OCI-LY7 (cell line): ENCODE measurements at regions not wholly inside any gene's neighbourhood (a gene's known extent, or its start where the extent isn't known, plus 50 kb on each side); places are given as distances from the start of the nearest gene placed in this dataset.

Experiments
- BruUV-seq: library from RNA; stranded (reverse); fragments of 400-500 nt; replicated peaks from 2 replicates; lab custom pipeline; 2021; lab: Mats Ljungman, UMichigan
- CTCF ChIA-PET: fragments of 300-600 bp; sonication (Branson Sonifier 250); formaldehyde crosslinking; loops from one replicate; lab custom pipeline; 2022; ENCODE audit warnings: antibody characterized with exemption; ENCODE audit not compliant: unreplicated experiment; lab: Charles Lee
- POLR2A ChIA-PET: fragments of 300-600 bp; sonication (Branson Sonifier 250); formaldehyde crosslinking; loops from one replicate; lab custom pipeline; 2022; ENCODE audit warnings: antibody characterized with exemption; lab: Charles Lee
- DNase-seq: peaks from one replicate; pipeline ENCODE4 v3.0.0-alpha.2; 2015; ENCODE audit warnings: low spot score
- H2AFZ ChIP-seq: fragments of 200-600 bp; sonication (generic), shearing (Covaris generic); 2 replicates; pipeline ENCODE4 v1.6.1; 2014; ENCODE audit warnings: mild to moderate bottlenecking, antibody characterized with exemption, low read length, moderate library complexity
- H3K27ac ChIP-seq: fragments of 200-600 bp; sonication (generic); 2 replicates; pipeline ENCODE4 v1.5.1; 2014; ENCODE audit warnings: mixed run types, low read depth, mild to moderate bottlenecking, moderate library complexity, low read length, inconsistent platforms; ENCODE audit not compliant: poor library complexity, severe bottlenecking
- H3K36me3 ChIP-seq: fragments of 200-600 bp; sonication (generic); 2 replicates; pipeline ENCODE4 v1.6.1; 2014; ENCODE audit warnings: mild to moderate bottlenecking, antibody characterized with exemption, low read length, moderate library complexity, mixed read lengths; ENCODE audit not compliant: insufficient read depth
- H3K4me1 ChIP-seq: fragments of 200-600 bp; sonication (generic); 2 replicates; pipeline ENCODE4 v1.5.1; 2014; ENCODE audit warnings: mild to moderate bottlenecking, low read length; ENCODE audit not compliant: insufficient read depth, poor library complexity, severe bottlenecking
- H3K4me2 ChIP-seq: fragments of 200-600 bp; sonication (generic); 2 replicates; pipeline ENCODE4 v1.6.1; 2014; ENCODE audit warnings: mild to moderate bottlenecking, low read length
- H3K4me3 ChIP-seq: fragments of 200-600 bp; sonication (generic); 2 replicates; pipeline ENCODE4 v1.5.1; 2014; ENCODE audit warnings: mild to moderate bottlenecking, low read depth, low read length; ENCODE audit not compliant: poor library complexity, severe bottlenecking
- H3K79me2 ChIP-seq: fragments of 200-600 bp; sonication (generic); 2 replicates; pipeline ENCODE4 v1.6.1; 2016; ENCODE audit warnings: low read depth, mild to moderate bottlenecking, low read length, moderate library complexity, mixed read lengths; ENCODE audit not compliant: insufficient read depth
- H3K9me2 ChIP-seq: fragments of 200-600 bp; sonication (generic); 2 replicates; pipeline ENCODE4 v1.6.1; 2016; ENCODE audit warnings: mild to moderate bottlenecking, low read length, mixed read lengths; ENCODE audit not compliant: insufficient read depth
- H3K9me3 ChIP-seq: fragments of 200-600 bp; sonication (generic); 2 replicates; pipeline ENCODE4 v1.6.1; 2014; ENCODE audit warnings: mild to moderate bottlenecking, mixed run types, low read length, mixed read lengths
- H4K20me1 ChIP-seq: fragments of 200-600 bp; sonication (generic); 2 replicates; pipeline ENCODE4 v1.6.1; 2014; ENCODE audit warnings: mild to moderate bottlenecking, antibody characterized with exemption, low read length, moderate library complexity, mixed read lengths; ENCODE audit not compliant: insufficient read depth
- CTCF ChIP-seq: fragments of 200-600 bp; sonication (generic); conservative IDR thresholded peaks from 2 replicates; pipeline ENCODE4 v1.5.1; 2014; ENCODE audit warnings: mild to moderate bottlenecking, antibody characterized with exemption, low read length, moderate library complexity, mixed read lengths
- EZH2phosphoT487 ChIP-seq: fragments of 200-600 bp; sonication (generic); IDR thresholded peaks from 2 replicates; pipeline ENCODE4 v1.6.1; 2018; ENCODE audit warnings: low read depth, borderline replicate concordance, mild to moderate bottlenecking, mixed run types, antibody characterized with exemption, low read length, moderate library complexity, mixed read lengths
- intact Hi-C: fragments of 100-400 bp; cut with micrococcal nuclease; formaldehyde crosslinking; loops from one replicate; pipeline ENCODE4 v1.10.0; 2022; ENCODE audit not compliant: unreplicated experiment

- ChIA-PET CTCF (no interaction called here), POLR2A (no interaction called here)
- Histone ChIP-seq H3K4me2 (no peak overlapping the region), H3K27ac (no peak overlapping the region), H3K4me1 (no peaks in the 10 kb centered on the region), H3K36me3 (no peaks in the 10 kb centered on the region), H3K9me2 (no peaks in the 10 kb centered on the region), H4K20me1 (no peaks in the 10 kb centered on the region), H2AFZ (no peak overlapping the region), H3K79me2 (no peaks in the 10 kb centered on the region), H3K9me3 (no peaks in the 10 kb centered on the region), H3K4me3 (no peak overlapping the region)
- no peak for DNase-seq
- no TSS peak for BruUV-seq
- TF ChIP-seq EZH2phosphoT487 (no peak), CTCF (no peak)
- intact Hi-C loops, result no loop called here
Measured at GRCh38 chr2:168401048-168401556, 55.0 kb upstream of the CERS6 start.

- no peaks in the 10 kb centered on the region for H3K36me3 ChIP-seq
- H2AFZ ChIP-seq, result no peak overlapping the region
- no peak overlapping the region for H3K4me3 ChIP-seq
- H3K9me3 ChIP-seq, result no peaks in the 10 kb centered on the region
- H4K20me1 ChIP-seq, result no peaks in the 10 kb centered on the region
- no peaks in the 10 kb centered on the region for H3K79me2 ChIP-seq
- TF ChIP-seq EZH2phosphoT487 (no peak), CTCF (no peak)
- no peak overlapping the region for H3K27ac ChIP-seq
- no TSS peak for BruUV-seq
- H3K9me2 ChIP-seq, result no peaks in the 10 kb centered on the region
- H3K4me1 ChIP-seq, result no peaks in the 10 kb centered on the region
- ChIA-PET CTCF (no interaction called here), POLR2A (no interaction called here)
- no peak overlapping the region for H3K4me2 ChIP-seq
- intact Hi-C loops, result no loop called here
- DNase-seq, result no peak
Measured at GRCh38 chr2:168401771-168402170, 54.3 kb upstream of the CERS6 start.

- ChIA-PET POLR2A (no interaction called here), CTCF (no interaction called here)
- H2AFZ ChIP-seq, result no peak overlapping the region
- intact Hi-C loops, result no loop called here
- H3K9me3 ChIP-seq, result no peaks in the 10 kb centered on the region
- no peak for TF ChIP-seq CTCF
- no peak for TF ChIP-seq EZH2phosphoT487
- no peaks in the 10 kb centered on the region for H4K20me1 ChIP-seq
- H3K4me1 ChIP-seq, result no peaks in the 10 kb centered on the region
- H3K4me3 ChIP-seq, result no peak overlapping the region
- no peaks in the 10 kb centered on the region for H3K36me3 ChIP-seq
- no TSS peak for BruUV-seq
- DNase-seq, result no peak
- H3K9me2 ChIP-seq, result no peaks in the 10 kb centered on the region
- H3K27ac ChIP-seq, result no peak overlapping the region
- H3K4me2 ChIP-seq, result no peak overlapping the region
- no peaks in the 10 kb centered on the region for H3K79me2 ChIP-seq
Measured at GRCh38 chr2:168402531-168402930, 53.5 kb upstream of the CERS6 start.
